Islet of Langerhans (tissue), 1 donor: ENCODE measurements at regions not wholly inside any gene's neighbourhood (a gene's known extent, or its start where the extent isn't known, plus 50 kb on each side); places are given as distances from the start of the nearest gene placed in this dataset.

Experiments used
- FAIRE-seq: peaks from one replicate; lab custom pipeline; 2011; peaks lifted over from hg19 to GRCh38; lab: Jason Lieb, UNC

- no peak for FAIRE-seq
Measured at GRCh38 chr3:99366663-99367429, 271.5 kb upstream of the COL8A1 start.

GRCh38 chr3:99365979-99366378 lies 272.4 kb upstream of the COL8A1 start:
- FAIRE-seq = no peak

GRCh38 chr3:99365396-99365795 lies 273.0 kb upstream of the COL8A1 start:
- no peak for FAIRE-seq

GRCh38 chr3:99357131-99357530 lies 281.3 kb upstream of the COL8A1 start:
- no peak for FAIRE-seq

- no peak for FAIRE-seq
Measured at GRCh38 chr3:99356696-99357095, 281.7 kb upstream of the COL8A1 start.

- FAIRE-seq = no peak
Measured at GRCh38 chr3:99355465-99355864, 282.9 kb upstream of the COL8A1 start.

- no peak for FAIRE-seq
Measured at GRCh38 chr3:99352811-99353210, 285.6 kb upstream of the COL8A1 start.

GRCh38 chr3:99351122-99351521 lies 287.3 kb upstream of the COL8A1 start:
- FAIRE-seq = no peak

- FAIRE-seq = no peak
Measured at GRCh38 chr3:99348451-99348850, 289.9 kb upstream of the COL8A1 start.

- no peak for FAIRE-seq
Measured at GRCh38 chr3:99344216-99344615, 294.2 kb upstream of the COL8A1 start.

- FAIRE-seq = no peak
Measured at GRCh38 chr3:99342383-99342782, 296.0 kb upstream of the COL8A1 start.

GRCh38 chr3:99339222-99339621 lies 299.2 kb upstream of the COL8A1 start:
- no peak for FAIRE-seq

- no peak for FAIRE-seq
Measured at GRCh38 chr3:99332718-99333117, 305.7 kb upstream of the COL8A1 start.

GRCh38 chr3:99332276-99332675 lies 306.1 kb upstream of the COL8A1 start:
- no peak for FAIRE-seq

GRCh38 chr3:99330924-99331532 lies 307.4 kb upstream of the COL8A1 start:
- no peak for FAIRE-seq

GRCh38 chr3:99330281-99330680 lies 308.1 kb upstream of the COL8A1 start:
- FAIRE-seq = no peak

GRCh38 chr3:99325402-99325801 lies 313.0 kb upstream of the COL8A1 start:
- no peak for FAIRE-seq

GRCh38 chr3:99324636-99325203 lies 313.7 kb upstream of the COL8A1 start:
- no peak for FAIRE-seq

GRCh38 chr3:99323940-99324339 lies 314.5 kb upstream of the COL8A1 start:
- no peak for FAIRE-seq

- FAIRE-seq = no peak
Measured at GRCh38 chr3:99322551-99322950, 315.8 kb upstream of the COL8A1 start.

GRCh38 chr3:99321261-99321660 lies 317.1 kb upstream of the COL8A1 start:
- FAIRE-seq = no peak

- FAIRE-seq = no peak
Measured at GRCh38 chr3:99319961-99320360, 318.4 kb upstream of the COL8A1 start.

GRCh38 chr3:99319450-99319849 lies 318.9 kb upstream of the COL8A1 start:
- no peak for FAIRE-seq

GRCh38 chr3:99317201-99317600 lies 321.2 kb upstream of the COL8A1 start:
- FAIRE-seq = no peak
